Fibroblast of skin of abdomen (primary cell): ENCODE measurements at regions not wholly inside any gene's neighbourhood (a gene's known extent, or its start where the extent isn't known, plus 50 kb on each side); places are given as distances from the start of the nearest gene placed in this dataset.

ENCODE experiments used
- DNase-seq: peaks from one replicate; pipeline ENCODE4 v3.0.0-alpha.2; 2013

- DNase-seq: no peak
Observed at GRCh38 chr7:136247211-136247610, 270.1 kb upstream of the MTPN start.

GRCh38 chr7:136245327-136246004, 268.3 kb upstream of the MTPN start:
- DNase-seq: no peak

GRCh38 chr7:136234040-136234439, 256.9 kb upstream of the MTPN start:
- DNase-seq: no peak

- no peak for DNase-seq
Observed at GRCh38 chr7:136230210-136230609, 253.1 kb upstream of the MTPN start.

GRCh38 chr7:136229790-136230189, 252.6 kb upstream of the MTPN start:
- no peak for DNase-seq

- DNase-seq: no peak
Observed at GRCh38 chr7:136228171-136228570, 251.0 kb upstream of the MTPN start.

GRCh38 chr7:136214356-136214755, 237.2 kb upstream of the MTPN start:
- no peak for DNase-seq

GRCh38 chr7:136213012-136213411, 235.9 kb upstream of the MTPN start:
- DNase-seq: no peak

- no peak for DNase-seq
Observed at GRCh38 chr7:136210664-136211063, 233.5 kb upstream of the MTPN start.

GRCh38 chr7:136210079-136210478, 232.9 kb upstream of the MTPN start:
- no peak for DNase-seq

- DNase-seq: no peak
Observed at GRCh38 chr7:136205956-136206355, 228.8 kb upstream of the MTPN start.

- no peak for DNase-seq
Observed at GRCh38 chr7:136198168-136198567, 221.0 kb upstream of the MTPN start.

GRCh38 chr7:136194878-136195277, 217.7 kb upstream of the MTPN start:
- DNase-seq: no peak

GRCh38 chr7:136193940-136194339, 216.8 kb upstream of the MTPN start:
- no peak for DNase-seq

- DNase-seq: no peak
Observed at GRCh38 chr7:136189506-136189998, 212.4 kb upstream of the MTPN start.

- DNase-seq: no peak
Observed at GRCh38 chr7:136186281-136186680, 209.1 kb upstream of the MTPN start.

- DNase-seq: no peak
Observed at GRCh38 chr7:136184719-136185118, 207.6 kb upstream of the MTPN start.

- peak; percentile 3 for DNase-seq
Observed at GRCh38 chr7:136183981-136184380, 206.8 kb upstream of the MTPN start.

- DNase-seq: no peak
Observed at GRCh38 chr7:136180984-136181383, 203.8 kb upstream of the MTPN start.

GRCh38 chr7:136179851-136180721, 202.9 kb upstream of the MTPN start:
- DNase-seq: no peak

- no peak for DNase-seq
Observed at GRCh38 chr7:136179154-136179553, 202.0 kb upstream of the MTPN start.

- DNase-seq: no peak
Observed at GRCh38 chr7:136174477-136175125, 197.4 kb upstream of the MTPN start.

GRCh38 chr7:136173874-136174273, 196.7 kb upstream of the MTPN start:
- no peak for DNase-seq
